SIG-M5 treated with dmso at 0.1 percent for 504 hours (cell line): ENCODE measurements at regions not wholly inside any gene's neighbourhood (a gene's known extent, or its start where the extent isn't known, plus 50 kb on each side); places are given as distances from the start of the nearest gene placed in this dataset.
A peak's percentile ranks its signal among the peaks of the same experiment; 100 is the strongest.
"Not testable (repeated sequence)": the region's sequence is repeated elsewhere in the genome, so short reads cannot be mapped to it uniquely, and the experiment has no call there.

Source experiments
- DNase-seq: peaks from one replicate; lab custom pipeline; 2025; ENCODE audit not compliant: unreplicated experiment; lab: John Stamatoyannopoulos, UW

- no peak for DNase-seq
Observed at GRCh38 chr3:17847156-17847555, 104.7 kb upstream of the TBC1D5 start.

DNA sequence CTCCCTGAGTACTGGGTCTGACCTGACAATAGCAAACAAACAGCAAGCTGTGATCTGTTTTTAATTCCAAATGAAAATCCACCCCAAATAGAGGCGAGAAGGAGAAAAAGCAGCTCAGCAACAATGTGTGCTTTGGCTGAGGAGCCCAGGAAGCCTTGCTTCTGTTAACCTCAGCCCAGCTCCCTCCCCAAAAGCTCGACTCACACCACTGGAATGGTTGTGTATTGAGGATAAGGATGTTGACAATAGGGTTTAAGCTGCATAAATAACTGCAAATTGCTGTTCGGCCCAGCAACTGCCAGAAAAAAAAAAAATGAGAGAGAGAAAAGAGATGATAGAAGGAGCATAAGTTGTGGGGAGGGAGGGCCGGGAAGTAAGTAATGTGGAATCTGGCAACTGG is 104.0 kb upstream of the TBC1D5 start:
- no peak for DNase-seq

GRCh38 chr3:17845026-17845812 is 102.8 kb upstream of the TBC1D5 start:
- no peak for DNase-seq

- DNase-seq: no peak
Observed at GRCh38 chr3:17844236-17844635, 101.8 kb upstream of the TBC1D5 start.

DNA sequence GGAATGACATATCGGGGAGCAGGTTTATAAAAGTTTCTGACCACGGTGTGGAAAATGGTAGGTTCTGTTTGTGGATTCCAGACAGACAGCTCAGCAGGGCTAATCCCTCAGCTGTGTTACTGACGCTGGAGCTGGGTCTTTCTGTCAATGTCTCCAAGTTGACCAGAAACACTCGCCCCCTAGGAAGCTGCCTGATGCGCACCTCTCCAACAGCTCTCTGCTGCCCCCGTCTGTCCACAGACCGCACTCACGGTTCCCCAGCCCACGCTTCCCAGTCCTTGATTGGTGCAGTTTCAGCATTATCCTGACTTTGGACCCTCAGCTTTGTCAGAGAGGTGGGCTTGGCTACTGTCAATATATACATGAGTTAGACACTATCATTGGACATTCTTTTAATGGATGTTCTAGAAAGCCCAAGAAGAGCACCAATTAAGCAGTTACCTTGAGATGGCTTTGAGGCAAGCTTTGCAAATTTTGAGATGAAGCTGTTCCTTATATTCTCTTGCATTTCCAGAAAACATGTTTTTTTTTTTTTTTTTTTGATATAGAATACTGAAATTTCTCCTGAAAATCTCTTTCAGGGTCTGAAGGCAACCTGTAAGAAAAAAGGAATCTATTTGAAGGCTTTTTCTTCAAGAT is 98.9 kb upstream of the TBC1D5 start:
- peak; percentile 70 for DNase-seq

DNA sequence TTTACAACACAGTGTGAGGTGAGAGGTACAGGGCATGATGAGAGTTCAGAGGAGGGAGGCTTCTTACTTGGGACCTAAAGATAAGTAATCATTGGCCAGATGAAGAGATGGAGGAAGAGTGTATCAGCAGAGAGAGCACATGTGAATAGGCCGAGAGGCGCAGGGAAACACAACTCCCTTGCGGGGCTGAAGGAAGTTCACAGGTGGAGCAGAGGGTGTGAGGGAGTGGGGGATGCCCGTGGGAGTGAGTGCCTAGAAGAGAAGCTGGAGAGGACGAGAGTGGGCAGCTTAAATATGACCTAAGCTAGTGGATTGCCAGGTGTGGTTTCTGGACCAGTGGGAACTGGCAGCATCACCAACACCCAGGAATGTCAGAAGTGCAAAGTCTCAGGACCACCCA is 98.2 kb upstream of the TBC1D5 start:
- DNase-seq: no peak

DNA sequence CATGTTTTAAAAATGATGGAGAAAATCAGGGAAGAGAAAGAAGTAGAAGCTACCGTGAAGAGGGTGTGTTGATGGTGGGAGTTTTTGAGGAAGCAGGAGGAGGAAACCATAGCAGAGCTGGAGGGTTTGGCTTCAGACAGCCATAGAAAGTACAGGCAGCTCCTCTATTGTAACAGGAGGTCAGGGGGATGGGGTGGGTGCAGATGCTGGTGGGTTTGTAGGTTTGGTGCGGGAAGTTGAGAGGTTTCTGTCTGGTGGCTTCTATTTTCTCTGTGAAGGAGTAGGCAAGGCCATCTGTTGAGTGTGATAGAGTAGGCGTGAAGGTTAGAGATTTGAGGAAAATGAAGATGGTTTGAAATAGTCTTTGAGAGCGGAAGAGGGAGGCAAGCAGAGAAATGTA is 97.7 kb upstream of the TBC1D5 start:
- DNase-seq: no peak

GRCh38 chr3:17836919-17837318 is 94.5 kb upstream of the TBC1D5 start:
- DNase-seq: no peak

- no peak for DNase-seq
Observed at GRCh38 chr3:17836092-17836491, 93.7 kb upstream of the TBC1D5 start.

- no peak for DNase-seq
Observed at GRCh38 chr3:17833786-17834559, 91.5 kb upstream of the TBC1D5 start.

DNA sequence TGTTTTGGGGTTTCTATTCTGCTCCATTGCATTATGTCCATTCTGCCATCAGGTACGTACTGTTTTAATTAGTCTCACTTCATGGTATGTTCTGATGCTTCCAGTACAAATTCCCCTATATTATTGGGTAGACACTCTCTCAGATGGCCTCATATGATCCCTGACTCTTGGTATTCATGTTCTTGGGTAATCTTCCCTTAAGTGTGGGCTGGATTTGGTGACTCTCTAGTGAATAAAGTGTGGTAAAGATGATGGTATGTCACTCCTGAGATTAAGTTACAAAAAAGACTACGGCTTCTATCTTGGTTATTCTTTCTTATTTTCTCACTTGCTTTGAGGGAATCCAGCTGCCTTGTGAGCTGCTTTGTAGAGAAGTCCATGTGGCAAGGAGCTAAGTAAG is 89.6 kb upstream of the TBC1D5 start:
- DNase-seq: no peak

DNA sequence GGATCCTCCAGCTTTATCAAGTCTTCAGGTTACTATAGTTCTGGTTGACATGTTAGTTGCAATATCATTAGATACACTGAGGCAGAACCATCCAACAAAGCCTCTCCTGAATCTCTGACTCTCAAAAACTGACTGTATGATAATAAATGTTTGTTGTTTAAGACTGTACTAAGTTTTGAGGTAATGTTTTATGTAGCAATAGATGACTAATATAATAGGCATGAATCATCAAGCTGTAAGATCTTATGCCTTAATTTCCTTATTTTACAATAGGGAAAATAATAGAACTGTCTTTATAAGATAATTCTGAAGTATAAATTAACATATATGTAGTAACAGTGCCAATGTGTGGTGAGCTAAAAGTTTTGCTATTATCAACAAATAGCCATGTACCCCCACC is 88.9 kb upstream of the TBC1D5 start:
- no peak for DNase-seq

- DNase-seq: no peak
Observed at GRCh38 chr3:17830788-17831187, 88.4 kb upstream of the TBC1D5 start.

DNA sequence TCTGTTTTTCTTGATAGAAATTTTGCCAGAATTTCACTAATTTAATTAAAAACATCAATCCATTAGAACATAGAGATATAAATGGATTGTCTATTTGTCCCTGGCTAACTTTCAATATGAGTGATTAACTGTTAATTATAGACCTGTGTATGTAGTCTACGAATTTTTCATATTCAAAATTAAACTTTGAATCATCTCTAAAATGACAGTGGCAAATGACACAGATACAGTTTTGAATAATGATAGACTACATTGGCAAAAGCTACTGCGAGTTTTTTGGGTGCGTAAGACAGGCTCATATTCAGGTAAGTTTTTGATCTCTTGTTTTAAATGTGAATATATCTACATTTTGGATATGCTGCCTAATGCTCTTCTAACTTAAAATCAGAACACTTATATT is 86.0 kb upstream of the TBC1D5 start:
- no peak for DNase-seq

DNA sequence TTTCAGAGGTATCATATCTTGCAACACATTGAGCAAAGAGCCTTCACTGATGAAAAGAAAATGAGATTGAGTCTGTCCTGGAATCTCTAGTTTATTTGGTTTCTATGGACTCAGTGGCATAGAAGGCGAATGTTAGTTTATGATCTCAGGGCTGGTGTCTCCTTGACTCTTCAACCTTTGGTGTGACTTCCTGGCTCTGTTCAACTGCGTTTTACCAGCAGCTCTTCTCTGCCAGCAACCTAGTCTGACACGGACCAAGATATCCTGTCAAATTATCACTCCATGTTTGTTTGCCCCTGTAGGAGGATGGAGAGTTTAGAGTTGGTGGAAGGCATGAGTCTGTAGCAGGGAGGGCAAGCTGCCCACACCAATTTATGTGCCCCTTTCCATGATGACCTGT is 82.9 kb upstream of the TBC1D5 start:
- DNase-seq: no peak

DNA sequence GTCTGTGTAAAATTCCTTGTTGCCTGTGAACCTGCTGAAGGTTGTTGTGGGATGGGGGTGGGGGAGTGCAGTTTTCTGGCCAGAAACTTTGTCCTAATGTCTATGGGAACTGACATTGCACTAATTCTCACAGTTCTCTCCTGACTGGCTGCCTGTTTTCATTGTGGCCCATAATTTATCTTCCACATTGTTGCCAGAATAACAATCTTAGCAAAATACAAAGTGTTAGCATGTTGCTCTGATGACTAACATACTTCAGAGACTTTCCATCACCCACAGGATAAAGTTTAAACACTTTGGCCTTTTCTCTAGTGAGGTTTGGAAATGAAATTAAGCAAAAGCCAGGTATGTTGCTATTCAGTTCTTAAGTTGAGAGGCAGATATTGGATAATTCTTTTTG is 81.4 kb upstream of the TBC1D5 start:
- DNase-seq: no peak

DNA sequence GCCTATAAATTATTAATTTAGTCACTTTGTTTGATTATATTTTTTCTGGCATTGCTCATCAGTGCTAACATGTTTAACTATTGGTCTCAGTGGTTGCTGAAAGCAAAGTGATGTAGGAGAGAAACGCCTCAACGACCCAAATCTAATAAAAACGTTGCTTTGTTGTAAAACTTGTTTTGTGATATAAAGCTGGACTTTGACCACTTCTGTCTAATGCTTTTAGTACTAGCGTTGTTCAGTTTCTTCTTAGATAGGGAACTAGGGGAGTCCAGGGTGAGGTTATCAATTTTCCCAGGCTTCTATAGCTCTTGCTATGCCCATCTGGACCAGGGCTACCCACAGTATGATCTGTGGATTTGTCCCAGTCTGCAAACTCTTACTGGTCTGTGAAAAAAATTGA is 80.6 kb upstream of the TBC1D5 start:
- DNase-seq: no peak

DNA sequence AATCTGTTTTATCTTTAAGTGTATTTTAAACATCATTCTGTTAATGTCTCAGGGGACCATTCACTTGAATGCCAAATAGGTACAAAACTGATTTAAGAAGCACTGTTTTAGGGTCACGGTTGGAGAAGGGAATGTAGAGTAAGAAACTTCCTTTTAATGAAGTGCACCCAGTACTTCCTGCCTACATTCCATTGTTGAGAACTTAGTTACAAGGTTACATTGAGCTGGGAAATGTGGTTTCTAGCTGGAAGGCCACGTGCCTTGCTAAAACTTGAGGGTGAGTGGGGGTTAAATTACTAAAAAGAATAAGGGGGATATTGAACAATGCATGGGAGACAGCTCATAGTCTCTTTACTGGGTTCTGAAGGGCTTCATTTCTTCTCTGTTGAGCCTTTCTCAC is 78.3 kb upstream of the TBC1D5 start:
- DNase-seq: no peak

GRCh38 chr3:17820275-17820674 is 77.8 kb upstream of the TBC1D5 start:
- no peak for DNase-seq

GRCh38 chr3:17817973-17818372 is 75.5 kb upstream of the TBC1D5 start:
- not testable (repeated sequence) for DNase-seq

- DNase-seq: no peak
Observed at GRCh38 chr3:17817545-17817944, 75.1 kb upstream of the TBC1D5 start.

GRCh38 chr3:17816839-17817238 is 74.4 kb upstream of the TBC1D5 start:
- DNase-seq: not testable (repeated sequence)
